Calu3 (cell line): ENCODE measurements at regions not wholly inside any gene's neighbourhood (a gene's known extent, or its start where the extent isn't known, plus 50 kb on each side); places are given as distances from the start of the nearest gene placed in this dataset.
A peak's percentile ranks its signal among the peaks of the same experiment; 100 is the strongest.

ENCODE experiments used
- BruUV-seq: library from RNA; stranded (reverse); fragments of 400-500 nt; replicated peaks from 2 replicates; lab custom pipeline; 2021; lab: Mats Ljungman, UMichigan
- CTCF ChIA-PET: fragments of 300-600 bp; sonication (Branson Sonifier 250); formaldehyde crosslinking; loops from one replicate; lab custom pipeline; 2022; ENCODE audit warnings: antibody characterized with exemption; lab: Charles Lee
- DNase-seq: peaks from one replicate; pipeline ENCODE4 v3.0.0; 2022
- H3K27ac Mint-ChIP-seq: one replicate; pipeline ENCODE4 v1.8.0; 2022; ENCODE audit warnings: mixed read lengths; ENCODE audit not compliant: unreplicated experiment
- H3K27me3 Mint-ChIP-seq: one replicate; pipeline ENCODE4 v1.8.0; 2022; ENCODE audit warnings: mixed read lengths; ENCODE audit not compliant: unreplicated experiment
- H3K36me3 Mint-ChIP-seq: one replicate; pipeline ENCODE4 v1.8.0; 2022; ENCODE audit warnings: mild to moderate bottlenecking, moderate library complexity, mixed read lengths; ENCODE audit not compliant: insufficient read depth, unreplicated experiment
- H3K4me1 Mint-ChIP-seq: one replicate; pipeline ENCODE4 v1.8.0; 2022; ENCODE audit warnings: mild to moderate bottlenecking, low read depth, mixed read lengths; ENCODE audit not compliant: unreplicated experiment
- H3K4me3 Mint-ChIP-seq: one replicate; pipeline ENCODE4 v1.8.0; 2022; ENCODE audit warnings: mild to moderate bottlenecking, low read depth, moderate library complexity, mixed read lengths; ENCODE audit not compliant: unreplicated experiment
- H3K9me3 Mint-ChIP-seq: one replicate; pipeline ENCODE4 v1.8.0; 2022; ENCODE audit warnings: low read depth, mixed read lengths; ENCODE audit not compliant: unreplicated experiment
- CTCF ChIP-seq: fragments of 200-600 bp; IDR thresholded peaks from one replicate; pipeline ENCODE4 v1.8.0; 2022; ENCODE audit warnings: antibody characterized with exemption; ENCODE audit not compliant: unreplicated experiment
- intact Hi-C: fragments of 100-400 bp; cut with micrococcal nuclease; formaldehyde crosslinking; loops from one replicate; pipeline ENCODE4 v1.10.0; 2022; ENCODE audit not compliant: unreplicated experiment

DNA sequence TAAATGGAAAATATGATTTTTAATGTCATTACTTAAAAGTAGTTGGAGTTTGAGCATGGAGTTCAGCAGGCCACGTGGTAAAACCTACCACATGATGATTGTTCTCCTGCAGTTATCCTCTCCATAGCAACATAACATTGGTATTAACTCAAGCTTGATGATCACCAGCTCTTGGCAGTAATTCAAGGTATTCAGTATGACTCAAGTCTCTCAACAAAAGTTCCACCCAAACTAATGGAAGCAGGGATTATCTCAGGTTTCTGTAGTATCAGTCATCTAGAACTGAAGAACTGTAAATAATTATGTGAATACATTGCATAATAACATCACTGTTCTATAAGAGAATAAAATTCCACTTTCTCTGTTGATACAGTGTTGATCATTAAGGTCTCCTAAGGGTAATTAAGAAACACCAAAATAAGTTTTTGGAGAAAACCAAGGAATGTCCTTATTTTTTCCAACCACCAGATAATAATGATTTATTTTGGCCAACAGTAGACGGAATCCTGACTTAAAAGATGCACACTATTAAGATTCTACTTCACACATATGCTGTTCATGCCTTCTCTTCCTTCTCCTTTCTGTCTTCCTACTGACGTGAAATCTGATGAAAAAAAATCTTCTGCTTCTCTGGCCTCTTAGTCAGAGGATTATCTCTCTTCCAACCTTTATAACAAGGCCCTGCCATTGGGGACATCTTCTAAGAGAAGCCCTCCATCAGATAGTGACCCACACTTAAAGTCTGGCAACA, 1092.3 kb downstream of the EFNB2 start:
- no peak for TF ChIP-seq CTCF
- Mint-ChIP-seq H3K4me1 (peaks cover 8% of the 10 kb centered on the region), H3K27me3 (no peaks in the 10 kb centered on the region), H3K27ac (peak overlapping the region; percentile 68), H3K4me3 (no peak overlapping the region), H3K9me3 (no peaks in the 10 kb centered on the region), H3K36me3 (no peaks in the 10 kb centered on the region)
- BruUV-seq: no TSS peak
- intact Hi-C loops: no loop called here
- DNase-seq: peak; percentile 11
- CTCF ChIA-PET: no interaction called here

DNA sequence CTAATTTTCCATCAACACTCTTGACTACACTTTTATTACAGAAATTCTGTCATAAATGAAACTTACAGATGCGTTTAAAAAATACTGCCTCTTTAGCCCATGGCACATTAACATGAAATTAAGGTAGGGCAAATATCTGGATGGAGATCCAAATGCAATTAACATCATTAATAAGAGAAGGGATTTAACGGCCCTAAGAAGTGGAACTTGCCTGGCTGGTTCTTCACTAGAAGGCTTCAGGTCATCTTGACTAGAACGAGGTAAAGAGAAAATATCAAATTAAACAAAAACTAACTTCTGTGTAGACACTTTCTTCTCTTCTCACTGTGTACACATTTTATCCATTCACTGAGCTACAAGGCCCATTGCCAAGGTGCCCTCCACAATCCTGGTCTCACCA, 1093.4 kb downstream of the EFNB2 start:
- CTCF ChIA-PET: no interaction called here
- no TSS peak for BruUV-seq
- Mint-ChIP-seq H3K4me1 (peaks cover 8% of the 10 kb centered on the region), H3K27me3 (no peaks in the 10 kb centered on the region), H3K9me3 (no peaks in the 10 kb centered on the region), H3K36me3 (no peaks in the 10 kb centered on the region), H3K4me3 (no peak overlapping the region), H3K27ac (peak overlapping the region; percentile 54)
- intact Hi-C loops: no loop called here
- DNase-seq: no peak
- no peak for TF ChIP-seq CTCF

DNA sequence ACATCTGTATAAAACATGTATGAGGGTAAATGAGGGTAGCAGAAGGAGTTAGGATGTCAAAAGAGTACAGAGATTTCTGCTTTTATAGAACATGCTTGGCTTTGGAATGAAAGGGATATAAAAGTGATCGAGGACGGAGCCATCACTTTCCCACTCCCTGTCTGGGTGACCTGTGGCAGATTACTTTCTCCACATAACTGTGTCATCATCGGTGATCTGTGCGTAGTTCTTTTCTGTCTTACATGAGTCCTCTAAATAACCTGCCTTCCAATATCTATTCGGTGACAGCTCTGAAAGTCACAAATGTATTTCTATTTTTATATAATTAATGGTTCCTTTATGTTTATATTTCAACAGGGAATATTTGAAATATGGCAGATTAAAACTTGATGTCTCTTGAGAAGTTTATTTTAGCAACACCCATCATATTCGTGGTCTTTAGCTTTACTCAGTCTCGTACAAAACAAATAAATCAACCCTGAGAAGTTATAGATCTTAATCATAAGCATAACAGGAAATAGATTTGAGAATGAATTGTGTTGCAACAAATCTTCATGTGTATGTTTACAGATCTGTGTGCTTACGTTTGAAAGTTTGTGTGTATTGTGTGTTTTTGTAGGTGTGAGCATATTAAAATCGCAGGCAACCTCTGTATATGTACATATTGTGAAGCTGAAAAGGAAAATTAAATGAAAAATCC, 1094.3 kb downstream of the EFNB2 start:
- no TSS peak for BruUV-seq
- intact Hi-C loops: no loop called here
- no peak for TF ChIP-seq CTCF
- CTCF ChIA-PET: no interaction called here
- no peaks in the 10 kb centered on the region for H3K9me3 Mint-ChIP-seq
- H3K4me1 Mint-ChIP-seq: peaks cover 8% of the 10 kb centered on the region
- no peak overlapping the region for H3K4me3 Mint-ChIP-seq
- DNase-seq: no peak
- H3K27me3 Mint-ChIP-seq: no peaks in the 10 kb centered on the region
- peak overlapping the region; percentile 58 for H3K27ac Mint-ChIP-seq
- H3K36me3 Mint-ChIP-seq: no peaks in the 10 kb centered on the region

DNA sequence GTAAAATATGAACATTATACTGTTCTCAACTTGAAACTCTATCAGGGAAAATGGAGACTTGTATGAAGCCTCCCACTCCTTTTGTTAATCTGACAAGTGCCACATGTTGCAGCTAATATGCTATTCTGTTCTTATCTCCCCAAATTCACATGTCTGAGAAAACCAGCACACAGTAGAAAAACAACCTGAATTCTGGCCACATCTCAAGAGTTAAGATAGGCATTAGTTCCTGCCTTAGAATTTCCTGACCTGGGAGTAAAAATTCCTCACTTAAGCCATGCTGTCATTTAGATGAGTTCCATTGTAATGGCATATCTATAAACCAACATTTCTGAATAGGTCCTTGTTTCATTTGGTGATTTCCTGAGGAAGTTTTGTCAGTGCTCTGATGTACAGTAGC, 1098.5 kb downstream of the EFNB2 start:
- H3K27ac Mint-ChIP-seq: no peak overlapping the region
- intact Hi-C loops: no loop called here
- DNase-seq: no peak
- CTCF ChIA-PET: no interaction called here
- no peak overlapping the region for H3K4me3 Mint-ChIP-seq
- no peaks in the 10 kb centered on the region for H3K27me3 Mint-ChIP-seq
- no peaks in the 10 kb centered on the region for H3K36me3 Mint-ChIP-seq
- no peak for TF ChIP-seq CTCF
- no peaks in the 10 kb centered on the region for H3K9me3 Mint-ChIP-seq
- H3K4me1 Mint-ChIP-seq: no peaks in the 10 kb centered on the region
- no TSS peak for BruUV-seq
